Cardiac fibroblast (primary cell): ENCODE measurements at regions not wholly inside any gene's neighbourhood (a gene's known extent, or its start where the extent isn't known, plus 50 kb on each side); places are given as distances from the start of the nearest gene placed in this dataset.

ENCODE experiments used
- DNase-seq, 2 donors: peaks; one replicate each; pipeline versions ENCODE4 v3.0.0 to v3.0.0-alpha.2; 2010; ENCODE audit warnings: low read depth in 2 of 2
- H3K4me3 ChIP-seq, 2 donors: replicated peaks in 1 of 2; 1 replicate in 1 of 2; 2 replicates in 1 of 2; pipeline ENCODE4 v1.5.1; 2011; ENCODE audit warnings: low read depth in 2 of 2, low read length in 2 of 2, mild to moderate bottlenecking in 2 of 2, moderate library complexity in 1 of 2
- CTCF ChIP-seq: IDR thresholded peaks from one replicate; pipeline ENCODE4 v1.5.1; 2011; ENCODE audit warnings: low read depth, mild to moderate bottlenecking, low read length, inconsistent platforms

- DNase-seq: no peak
- H3K4me3 ChIP-seq: no peak overlapping the region
- no peak for TF ChIP-seq CTCF
Observed at GRCh38 chr1:196070940-196071339, 537.3 kb downstream of the KCNT2 start.

GRCh38 chr1:196063952-196064351, 544.3 kb downstream of the KCNT2 start:
- no peak overlapping the region for H3K4me3 ChIP-seq

GRCh38 chr1:196063294-196063693, 544.9 kb downstream of the KCNT2 start:
- no peak overlapping the region for H3K4me3 ChIP-seq
- DNase-seq: peak in 1 of 2 donors; percentile 16
- TF ChIP-seq CTCF: no peak

More at GRCh38 chr1:196063952-196064351, 544.3 kb downstream of the KCNT2 start:
- no peak for TF ChIP-seq CTCF
- no peak for DNase-seq

- H3K4me3 ChIP-seq: no peak overlapping the region
- DNase-seq: no peak
- no peak for TF ChIP-seq CTCF
Observed at GRCh38 chr1:196060539-196060938, 547.7 kb downstream of the KCNT2 start.

- H3K4me3 ChIP-seq: no peak overlapping the region
- no peak for TF ChIP-seq CTCF
- DNase-seq: no peak
Observed at GRCh38 chr1:196059210-196059609, 549.0 kb downstream of the KCNT2 start.

- no peak for TF ChIP-seq CTCF
- H3K4me3 ChIP-seq: no peak overlapping the region
- no peak for DNase-seq
Observed at GRCh38 chr1:196056966-196057365, 551.3 kb downstream of the KCNT2 start.

- no peak for TF ChIP-seq CTCF
- no peak overlapping the region for H3K4me3 ChIP-seq
Observed at GRCh38 chr1:196049407-196049806, 558.8 kb downstream of the KCNT2 start.

More at GRCh38 chr1:196049407-196049806, 558.8 kb downstream of the KCNT2 start:
- no peak for DNase-seq
